Panc1 (cell line): ENCODE measurements at regions not wholly inside any gene's neighbourhood (a gene's known extent, or its start where the extent isn't known, plus 50 kb on each side); places are given as distances from the start of the nearest gene placed in this dataset.

Experiments used
- ATAC-seq: fragments of 200-7000 bp; cut with Tn5 transposase; 2 replicates; pipeline ENCODE4 v1.9.1; 2020; ENCODE audit warnings: mild to moderate bottlenecking, moderate library complexity
- BruUV-seq: library from RNA; stranded (reverse); fragments of 400-500 nt; replicated peaks from 2 replicates; lab custom pipeline; 2021; lab: Mats Ljungman, UMichigan
- CTCF ChIA-PET: fragments of 300-600 bp; sonication (Branson Sonifier 250); formaldehyde crosslinking; loops from one replicate; lab custom pipeline; 2022; ENCODE audit warnings: antibody characterized with exemption; lab: Charles Lee
- POLR2A ChIA-PET: fragments of 300-600 bp; sonication (Branson Sonifier 250); formaldehyde crosslinking; loops from one replicate; lab custom pipeline; 2022; ENCODE audit warnings: antibody characterized with exemption; lab: Charles Lee
- DNase-seq: peaks from one replicate; pipeline ENCODE4 v3.0.0-alpha.2; 2010; ENCODE audit warnings: low read depth, low spot score
- H3K27ac ChIP-seq: 2 replicates; pipeline ENCODE4 v1.5.1; 2011; ENCODE audit warnings: mild to moderate bottlenecking, low read length, inconsistent platforms
- H3K27me3 ChIP-seq: fragments of 200-500 bp; sonication (Bioruptor generic); 2 replicates; pipeline ENCODE4 v1.6.0; 2014; ENCODE audit warnings: low read length, inconsistent platforms; ENCODE audit not compliant: control insufficient read depth, insufficient read depth
- H3K36me3 ChIP-seq: fragments of 200-500 bp; sonication (Bioruptor generic); 2 replicates; pipeline ENCODE4 v1.5.1; 2014; ENCODE audit warnings: inconsistent platforms, mild to moderate bottlenecking, low read length, moderate library complexity; ENCODE audit not compliant: control insufficient read depth, insufficient read depth
- H3K4me1 ChIP-seq: 2 replicates; pipeline ENCODE4 v1.5.1; 2011; ENCODE audit warnings: inconsistent platforms, mild to moderate bottlenecking, low read length, moderate library complexity; ENCODE audit not compliant: control insufficient read depth, insufficient read depth
- H3K4me3 ChIP-seq, 2 experiments: 2 replicates each; pipeline ENCODE4 v1.5.1; 2011 to 2012; ENCODE audit warnings: low read depth in 2 of 2, low read length in 2 of 2, mild to moderate bottlenecking in 2 of 2, inconsistent platforms in 1 of 2, moderate library complexity in 1 of 2
- H3K9me3 ChIP-seq: fragments of 200-500 bp; sonication (Bioruptor generic); 2 replicates; pipeline ENCODE4 v1.5.1; 2014; ENCODE audit warnings: low read depth, mild to moderate bottlenecking, inconsistent platforms, low read length, moderate library complexity; ENCODE audit not compliant: control insufficient read depth, insufficient read depth
- POLR2AphosphoS5 ChIP-seq: IDR thresholded peaks from 2 replicates; pipeline ENCODE4 v1.6.1; 2012; ENCODE audit warnings: mild to moderate bottlenecking, low read depth, low read length, moderate library complexity
- SIN3A ChIP-seq: IDR thresholded peaks from 2 replicates; pipeline ENCODE4 v1.6.1; 2012; ENCODE audit warnings: low read depth, mild to moderate bottlenecking, low read length, moderate library complexity, borderline replicate concordance; ENCODE audit not compliant: insufficient read depth
- TCF7L2 ChIP-seq: IDR thresholded peaks from 2 replicates; pipeline ENCODE4 v1.6.1; 2011; ENCODE audit warnings: mild to moderate bottlenecking, low read depth, low read length, inconsistent platforms
- in situ Hi-C: cut with HindIII; loops from 2 replicates; pipeline ENCODE4 v1.10.0; 2016; ENCODE audit warnings: low sequenced_read_pairs, low pct_unique_long_range_greater_than_20kb
- intact Hi-C: fragments of 100-400 bp; cut with micrococcal nuclease; formaldehyde crosslinking; loops from one replicate; pipeline ENCODE4 v1.10.0; 2022; ENCODE audit not compliant: unreplicated experiment
- TF ChIP-seq, protein P1 (sequence below), 2 experiments: IDR thresholded peaks; 2 replicates each; pipeline ENCODE4 v1.6.1; 2011 to 2012; ENCODE audit warnings: low read depth in 2 of 2, control low read depth in 1 of 2, low read length in 1 of 2, mild to moderate bottlenecking in 1 of 2, moderate library complexity in 1 of 2; ENCODE audit not compliant: insufficient read depth in 1 of 2
- TF ChIP-seq, protein P2 (sequence below): fragments of 450-650 bp; IDR thresholded peaks from 2 replicates; pipeline ENCODE4 v1.5.1; 2017; ENCODE audit warnings: mild to moderate bottlenecking

DNA sequence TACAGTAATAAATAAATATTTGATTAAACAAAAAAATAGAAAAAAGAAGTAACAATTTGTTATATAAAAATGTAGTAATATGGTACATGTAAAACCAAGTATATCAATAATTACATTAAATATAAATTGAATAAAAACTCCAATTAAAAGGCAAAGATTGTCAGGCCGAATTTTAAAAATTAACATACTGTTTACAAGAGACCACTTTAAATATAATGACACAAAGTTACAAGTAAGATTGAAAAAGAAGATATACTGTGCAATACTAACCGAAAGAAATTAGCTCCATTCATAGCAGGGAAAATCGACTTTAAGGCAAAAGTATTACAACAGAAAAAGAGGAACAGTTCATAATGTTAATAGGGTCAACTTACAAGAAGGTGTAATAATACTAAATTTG lies 571.5 kb upstream of the ARID1B start:
- Histone ChIP-seq H3K4me3 (no peak overlapping the region), H3K27ac (no peak overlapping the region), H3K36me3 (no peaks in the 10 kb centered on the region), H3K4me1 (no peaks in the 10 kb centered on the region), H3K9me3 (peaks cover 4% of the 10 kb centered on the region; the same call in 1 of the 2 replicates), H3K27me3 (no peaks in the 10 kb centered on the region)
- TF ChIP-seq SIN3A (no peak), POLR2AphosphoS5 (no peak), TCF7L2 (no peak)
- TF ChIP-seq, protein P1, sequence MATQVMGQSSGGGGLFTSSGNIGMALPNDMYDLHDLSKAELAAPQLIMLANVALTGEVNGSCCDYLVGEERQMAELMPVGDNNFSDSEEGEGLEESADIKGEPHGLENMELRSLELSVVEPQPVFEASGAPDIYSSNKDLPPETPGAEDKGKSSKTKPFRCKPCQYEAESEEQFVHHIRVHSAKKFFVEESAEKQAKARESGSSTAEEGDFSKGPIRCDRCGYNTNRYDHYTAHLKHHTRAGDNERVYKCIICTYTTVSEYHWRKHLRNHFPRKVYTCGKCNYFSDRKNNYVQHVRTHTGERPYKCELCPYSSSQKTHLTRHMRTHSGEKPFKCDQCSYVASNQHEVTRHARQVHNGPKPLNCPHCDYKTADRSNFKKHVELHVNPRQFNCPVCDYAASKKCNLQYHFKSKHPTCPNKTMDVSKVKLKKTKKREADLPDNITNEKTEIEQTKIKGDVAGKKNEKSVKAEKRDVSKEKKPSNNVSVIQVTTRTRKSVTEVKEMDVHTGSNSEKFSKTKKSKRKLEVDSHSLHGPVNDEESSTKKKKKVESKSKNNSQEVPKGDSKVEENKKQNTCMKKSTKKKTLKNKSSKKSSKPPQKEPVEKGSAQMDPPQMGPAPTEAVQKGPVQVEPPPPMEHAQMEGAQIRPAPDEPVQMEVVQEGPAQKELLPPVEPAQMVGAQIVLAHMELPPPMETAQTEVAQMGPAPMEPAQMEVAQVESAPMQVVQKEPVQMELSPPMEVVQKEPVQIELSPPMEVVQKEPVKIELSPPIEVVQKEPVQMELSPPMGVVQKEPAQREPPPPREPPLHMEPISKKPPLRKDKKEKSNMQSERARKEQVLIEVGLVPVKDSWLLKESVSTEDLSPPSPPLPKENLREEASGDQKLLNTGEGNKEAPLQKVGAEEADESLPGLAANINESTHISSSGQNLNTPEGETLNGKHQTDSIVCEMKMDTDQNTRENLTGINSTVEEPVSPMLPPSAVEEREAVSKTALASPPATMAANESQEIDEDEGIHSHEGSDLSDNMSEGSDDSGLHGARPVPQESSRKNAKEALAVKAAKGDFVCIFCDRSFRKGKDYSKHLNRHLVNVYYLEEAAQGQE (IDR thresholded peaks at IDR 0.05; ENCODE audit: insufficient read depth in 1 of 2, low read depth in 2 of 2, low read length in 1 of 2), result no peak
- TF ChIP-seq, protein P2, sequence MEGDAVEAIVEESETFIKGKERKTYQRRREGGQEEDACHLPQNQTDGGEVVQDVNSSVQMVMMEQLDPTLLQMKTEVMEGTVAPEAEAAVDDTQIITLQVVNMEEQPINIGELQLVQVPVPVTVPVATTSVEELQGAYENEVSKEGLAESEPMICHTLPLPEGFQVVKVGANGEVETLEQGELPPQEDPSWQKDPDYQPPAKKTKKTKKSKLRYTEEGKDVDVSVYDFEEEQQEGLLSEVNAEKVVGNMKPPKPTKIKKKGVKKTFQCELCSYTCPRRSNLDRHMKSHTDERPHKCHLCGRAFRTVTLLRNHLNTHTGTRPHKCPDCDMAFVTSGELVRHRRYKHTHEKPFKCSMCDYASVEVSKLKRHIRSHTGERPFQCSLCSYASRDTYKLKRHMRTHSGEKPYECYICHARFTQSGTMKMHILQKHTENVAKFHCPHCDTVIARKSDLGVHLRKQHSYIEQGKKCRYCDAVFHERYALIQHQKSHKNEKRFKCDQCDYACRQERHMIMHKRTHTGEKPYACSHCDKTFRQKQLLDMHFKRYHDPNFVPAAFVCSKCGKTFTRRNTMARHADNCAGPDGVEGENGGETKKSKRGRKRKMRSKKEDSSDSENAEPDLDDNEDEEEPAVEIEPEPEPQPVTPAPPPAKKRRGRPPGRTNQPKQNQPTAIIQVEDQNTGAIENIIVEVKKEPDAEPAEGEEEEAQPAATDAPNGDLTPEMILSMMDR, result no peak
- intact Hi-C loops (no loop called here), in situ Hi-C loops (no loop called here)
- POLR2A ChIA-PET, result no interaction called here
- no peak for ATAC-seq
- CTCF ChIA-PET, result no interaction called here
- BruUV-seq, result no TSS peak
- DNase-seq, result no peak

DNA sequence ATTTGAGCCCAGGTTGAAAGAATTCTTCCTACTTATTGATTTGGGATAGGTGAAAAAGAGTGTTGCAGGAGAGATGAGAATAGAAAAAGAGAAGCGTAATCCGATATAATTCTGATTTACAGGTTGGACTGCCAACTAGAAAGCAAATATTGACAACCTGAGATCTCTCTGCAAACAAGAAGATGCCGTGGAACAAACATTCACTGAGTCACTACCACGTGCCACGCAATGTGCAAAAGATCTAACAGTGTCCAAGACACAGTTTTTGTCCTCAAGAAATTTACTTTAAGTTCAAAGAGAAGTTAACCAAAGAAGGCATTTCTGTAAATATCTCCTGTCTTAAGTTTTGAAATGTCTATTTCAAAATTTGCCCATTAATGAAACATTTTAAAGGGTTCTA lies 578.0 kb upstream of the ARID1B start:
- ChIA-PET CTCF (no interaction called here), POLR2A (interaction anchor here (0.7 kb wide), 1 partner anchor 597 kb away, joined by 3 read pairs; no protein-coding TSS in a partner anchor)
- ATAC-seq, result no peak
- intact Hi-C loops (no loop called here), in situ Hi-C loops (no loop called here)
- BruUV-seq, result no TSS peak
- Histone ChIP-seq H3K9me3 (no peaks in the 10 kb centered on the region), H3K36me3 (no peaks in the 10 kb centered on the region), H3K4me1 (no peaks in the 10 kb centered on the region), H3K27me3 (no peaks in the 10 kb centered on the region), H3K4me3 (no peak overlapping the region), H3K27ac (no peak overlapping the region)
- DNase-seq, result no peak
- TF ChIP-seq SIN3A, result no peak
- no peak for TF ChIP-seq TCF7L2
- TF ChIP-seq, protein P1 (IDR thresholded peaks at IDR 0.05; ENCODE audit: insufficient read depth in 1 of 2, low read depth in 2 of 2, low read length in 1 of 2), result no peak
- no peak for TF ChIP-seq POLR2AphosphoS5
- TF ChIP-seq, protein P2, result no peak
